Hematopoietic multipotent progenitor cell treated with erythropoietin and hydrocortisone succinate and interleukin-3 and kit ligand, for 4 days (in vitro differentiated cells): ENCODE measurements at regions not wholly inside any gene's neighbourhood (a gene's known extent, or its start where the extent isn't known, plus 50 kb on each side); places are given as distances from the start of the nearest gene placed in this dataset.

Experiments used
- DNase-seq: peaks from one replicate; pipeline ENCODE4 v3.0.0-alpha.2; 2015

DNA sequence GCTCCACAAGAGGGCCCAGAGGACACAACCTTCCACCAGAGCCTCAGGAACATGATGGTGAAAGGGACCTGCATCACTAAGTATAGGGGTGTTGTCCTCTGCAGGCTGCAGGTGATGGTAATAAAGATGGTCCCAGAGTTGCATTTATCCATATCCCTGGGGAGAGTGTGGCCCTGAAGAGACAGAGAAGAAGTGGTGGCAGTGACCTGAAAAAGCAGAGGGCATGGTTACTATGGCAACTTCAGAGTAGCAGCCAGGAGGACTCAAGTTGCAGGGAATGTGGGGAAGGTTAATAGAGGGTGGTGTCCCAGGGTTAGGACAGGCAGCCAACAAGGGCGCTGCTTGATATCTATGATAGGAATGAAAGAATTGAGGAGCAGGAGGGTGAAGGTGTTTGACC lies 57.1 kb downstream of the HLA-A start:
- no peak for DNase-seq

DNA sequence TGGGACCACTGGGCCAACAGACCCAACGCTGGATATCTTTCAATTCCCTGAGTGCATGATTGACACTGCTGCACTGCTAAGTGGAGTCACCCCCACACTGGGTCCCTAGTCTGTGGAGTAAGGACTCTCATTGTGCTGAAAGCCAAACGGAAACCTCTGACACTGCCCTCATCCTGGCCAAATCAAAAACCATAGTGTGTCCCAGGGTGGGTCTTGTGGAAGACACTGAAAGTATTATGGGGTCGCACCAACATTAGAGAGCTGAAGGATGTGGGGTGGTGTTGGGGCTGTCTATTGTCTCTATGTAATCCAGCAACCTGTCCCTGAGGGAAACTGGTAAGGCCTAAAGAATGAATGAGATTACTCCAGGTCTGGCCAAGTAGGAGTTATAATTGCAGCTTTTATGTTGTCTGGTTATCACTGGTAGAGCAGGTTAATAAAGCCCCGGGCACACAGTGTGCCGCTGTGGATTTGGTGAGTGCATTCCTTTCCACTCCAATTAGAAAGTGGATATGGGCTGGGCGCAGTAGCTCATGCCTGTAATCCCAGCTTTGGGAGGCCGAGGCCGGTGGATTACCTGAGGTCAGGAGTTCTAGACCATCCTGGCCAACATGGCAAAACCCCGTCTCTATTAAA lies 57.9 kb downstream of the HLA-A start:
- no peak for DNase-seq

DNA sequence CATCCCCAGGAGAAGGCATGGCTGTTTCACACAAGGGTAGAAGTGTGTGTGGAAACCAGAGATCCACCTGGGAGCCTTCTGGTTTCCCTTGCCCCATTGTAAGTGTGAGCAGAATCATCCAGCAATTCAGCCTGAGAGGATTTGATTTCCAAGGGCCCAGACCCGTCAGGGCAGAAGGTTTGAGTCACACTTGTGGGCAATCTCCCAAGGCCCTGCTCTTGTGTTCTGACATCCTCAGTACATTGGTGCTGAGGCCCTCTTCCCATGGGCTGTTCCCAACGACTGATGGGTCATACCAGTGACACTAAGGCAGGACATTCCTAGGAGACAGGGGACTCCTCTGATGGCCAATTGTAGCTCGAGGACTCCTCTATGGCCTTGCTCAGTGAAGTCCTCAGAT lies 58.2 kb upstream of the POLR1H start:
- no peak for DNase-seq

DNA sequence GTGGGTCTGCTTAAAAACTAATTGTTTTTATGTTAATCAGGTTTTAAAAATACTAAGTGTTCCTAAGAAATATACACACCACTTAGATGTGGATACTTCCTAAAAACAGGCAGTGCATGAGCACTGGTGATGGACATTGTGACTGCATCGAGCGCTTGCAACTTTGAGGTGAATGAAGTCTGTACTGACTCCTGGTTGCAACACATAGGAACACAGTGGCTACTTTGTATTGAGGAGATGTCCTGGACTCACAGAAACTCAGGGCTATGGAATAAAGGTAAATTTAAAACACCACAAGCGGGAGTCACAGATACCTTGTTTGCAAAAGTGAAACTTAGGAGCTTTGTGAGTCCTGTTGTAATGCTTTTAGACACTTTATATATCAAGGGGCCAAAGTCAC lies 55.6 kb upstream of the POLR1H start:
- DNase-seq: no peak

DNA sequence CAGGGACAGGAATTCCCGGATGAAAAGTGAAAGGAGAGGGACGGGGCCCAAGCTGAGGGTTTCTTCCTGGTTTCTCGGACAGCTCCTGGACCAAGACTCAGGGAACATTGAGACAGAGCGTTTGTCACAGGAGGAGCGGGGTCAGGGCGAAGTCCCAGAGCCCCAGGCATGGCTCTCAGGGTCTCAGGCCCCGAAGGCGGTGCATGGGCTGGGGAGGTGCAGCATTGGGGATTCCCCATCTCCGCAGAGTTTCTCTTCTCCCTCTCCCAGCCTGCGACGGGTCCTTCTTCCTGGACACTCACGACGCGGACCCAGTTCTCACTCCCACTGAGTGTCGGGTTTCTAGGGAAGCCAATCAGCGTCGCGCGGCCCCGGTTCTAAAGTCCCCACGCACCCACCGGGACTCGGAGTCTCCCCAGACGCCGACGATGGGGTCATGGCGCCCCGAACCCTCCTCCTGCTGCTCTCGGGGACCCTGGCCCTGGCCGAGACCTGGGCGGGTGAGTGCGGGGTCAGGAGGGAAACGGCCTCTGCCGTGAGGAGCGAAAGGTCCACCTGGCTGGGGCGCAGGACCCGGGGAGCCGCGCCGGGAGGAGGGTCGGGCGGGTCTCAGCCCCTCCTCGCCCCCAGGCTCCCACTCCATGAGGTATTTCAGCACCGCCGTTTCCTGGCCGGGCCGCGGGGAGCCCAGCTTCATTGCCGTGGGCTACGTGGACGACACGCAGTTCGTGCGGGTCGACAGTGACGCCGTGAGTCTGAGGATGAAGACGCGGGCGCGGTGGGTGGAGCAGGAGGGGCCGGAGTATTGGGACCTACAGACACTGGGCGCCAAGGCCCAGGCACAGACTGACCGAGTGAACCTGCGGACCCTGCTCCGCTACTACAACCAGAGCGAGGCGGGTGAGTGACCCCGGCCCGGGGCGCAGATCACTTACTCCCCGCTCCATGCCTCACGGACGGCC lies 54.6 kb upstream of the POLR1H start:
- DNase-seq: peak; percentile 16

DNA sequence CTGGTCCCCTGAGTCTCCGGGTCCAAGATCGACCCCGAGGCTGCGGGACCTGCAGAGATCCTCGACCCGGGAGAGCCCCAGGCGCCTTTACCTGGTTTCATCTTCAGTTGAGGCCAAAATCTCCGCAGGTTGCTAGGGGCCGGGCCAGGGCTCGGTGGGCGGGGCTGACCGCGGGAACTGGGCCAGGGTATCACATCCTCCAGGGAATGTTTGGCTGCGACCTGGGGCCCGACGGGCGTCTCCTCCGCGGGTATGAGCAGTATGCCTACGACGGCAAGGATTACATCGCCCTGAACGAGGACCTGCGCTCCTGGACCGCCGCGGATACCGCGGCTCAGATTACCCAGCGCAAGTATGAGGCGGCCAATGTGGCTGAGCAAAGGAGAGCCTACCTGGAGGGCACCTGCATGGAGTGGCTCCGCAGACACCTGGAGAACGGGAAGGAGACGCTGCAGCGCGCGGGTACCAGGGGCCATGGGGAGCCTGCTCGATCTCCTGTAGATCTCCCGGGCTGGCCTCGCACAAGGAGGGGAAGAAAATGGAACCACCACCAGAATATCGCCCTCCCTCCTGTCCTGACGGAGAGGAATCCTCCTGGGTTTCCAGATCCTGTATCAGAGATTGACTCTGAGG lies 53.8 kb upstream of the POLR1H start:
- DNase-seq: peak; percentile 28

DNA sequence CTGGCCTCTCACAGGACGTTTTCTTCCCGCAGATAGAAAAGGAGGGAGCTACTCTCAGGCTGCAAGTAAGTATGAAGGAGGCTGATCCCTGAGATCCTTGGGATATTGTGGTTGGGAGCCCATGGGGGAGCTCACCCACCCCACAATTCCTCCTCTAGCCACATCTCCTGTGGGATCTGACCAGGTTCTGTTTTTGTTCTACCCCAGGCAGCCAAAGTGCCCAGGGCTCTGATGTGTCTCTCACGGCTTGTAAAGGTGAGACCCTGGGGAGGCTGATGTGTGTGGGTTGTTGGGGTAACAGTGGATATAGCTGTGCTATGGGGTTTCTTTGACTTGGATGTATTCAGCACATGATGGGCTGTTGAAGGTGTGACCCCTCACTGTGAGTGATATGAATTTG lies 52.0 kb upstream of the POLR1H start:
- DNase-seq: no peak
